HG03442 (cell line): ENCODE measurements at regions not wholly inside any gene's neighbourhood (a gene's known extent, or its start where the extent isn't known, plus 50 kb on each side); places are given as distances from the start of the nearest gene placed in this dataset.

Experiments used
- ATAC-seq: cut with Tn5 transposase; IDR thresholded peaks from one replicate; pipeline ENCODE4 v1.9.1; 2021; ENCODE audit warnings: mild to moderate bottlenecking, moderate library complexity; ENCODE audit not compliant: unreplicated experiment

DNA sequence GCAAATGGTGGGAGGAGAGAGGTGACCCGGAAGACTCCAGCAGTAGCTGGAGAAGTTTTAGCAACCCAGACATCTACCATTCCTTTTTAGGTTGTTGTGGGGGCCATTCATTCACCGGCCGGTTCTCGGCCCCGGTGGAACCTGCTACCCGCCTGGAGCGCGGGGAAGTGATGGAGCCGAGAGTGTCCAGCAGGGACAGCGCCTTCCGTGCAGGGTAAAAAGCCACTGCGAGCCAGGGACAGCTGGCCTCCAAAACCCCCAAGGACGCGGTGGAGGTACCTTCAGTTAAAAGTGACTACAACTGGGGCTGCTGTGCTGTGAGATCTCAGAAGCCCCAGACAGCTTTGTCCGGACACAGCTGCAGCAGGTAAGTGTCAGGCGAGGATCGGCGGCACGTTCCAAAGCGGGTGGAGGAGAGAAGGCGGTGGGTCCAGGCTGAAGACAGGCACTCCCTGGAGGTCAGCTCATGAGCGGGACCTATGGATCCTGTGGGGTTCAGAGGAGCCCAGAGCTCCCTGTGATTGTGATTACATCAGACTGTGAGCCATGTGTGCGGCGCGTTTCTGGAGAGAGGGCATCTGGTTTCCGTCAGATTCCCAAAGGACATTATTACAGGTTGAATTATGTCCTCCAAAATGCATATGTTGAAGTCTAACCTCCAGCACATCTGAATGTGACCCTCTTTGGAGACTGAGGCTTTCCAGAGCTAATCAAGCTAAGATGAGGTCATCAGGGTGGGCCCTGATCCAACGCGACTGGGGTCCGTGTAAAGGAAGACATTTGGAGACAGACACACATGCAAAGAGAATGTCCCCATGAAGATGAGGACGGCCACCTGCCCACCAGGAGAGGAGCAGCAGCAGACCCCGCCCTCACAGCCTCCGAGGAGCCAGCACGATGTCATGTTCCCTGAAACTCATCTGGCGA is 276.3 kb downstream of the EIPR1 start:
- ATAC-seq = no peak

DNA sequence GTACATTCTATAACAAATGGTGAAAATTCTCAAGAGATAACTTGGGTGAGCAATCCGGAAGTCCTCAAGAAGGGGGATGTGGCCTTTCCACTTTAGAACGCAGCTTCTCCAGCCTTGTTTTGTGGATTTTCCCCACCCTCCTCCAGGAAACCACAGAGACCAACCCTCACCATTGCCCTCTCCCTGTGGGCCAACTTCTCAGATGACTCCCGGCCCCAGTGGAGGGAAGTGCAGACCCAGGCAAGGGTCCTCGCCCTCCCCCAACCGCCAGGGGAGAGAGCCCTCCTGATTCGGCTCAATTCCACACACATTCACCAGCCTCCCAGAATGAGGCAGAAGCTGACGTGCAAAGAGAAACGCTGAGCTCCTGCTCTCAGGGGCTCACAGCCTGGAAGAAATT is 277.2 kb downstream of the EIPR1 start:
- no peak for ATAC-seq

DNA sequence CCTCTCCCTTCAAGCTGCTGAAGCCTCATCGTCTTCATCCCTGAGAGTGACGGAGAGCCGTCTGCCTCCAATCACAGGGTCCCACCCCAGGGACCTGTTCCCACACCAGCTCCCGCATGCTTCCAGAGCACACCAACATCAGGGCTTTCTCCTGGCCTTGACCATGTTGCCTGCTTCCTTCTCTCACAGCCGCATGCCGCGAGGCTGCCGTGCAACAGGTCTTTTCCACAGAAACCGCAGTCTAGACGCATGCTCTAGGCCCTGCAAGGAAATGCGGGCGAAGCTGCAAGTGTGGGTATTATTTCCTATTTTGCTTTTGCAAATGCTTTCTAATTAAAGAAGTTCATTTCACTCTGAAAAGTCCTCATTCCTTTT is 277.8 kb downstream of the EIPR1 start:
- ATAC-seq = no peak

DNA sequence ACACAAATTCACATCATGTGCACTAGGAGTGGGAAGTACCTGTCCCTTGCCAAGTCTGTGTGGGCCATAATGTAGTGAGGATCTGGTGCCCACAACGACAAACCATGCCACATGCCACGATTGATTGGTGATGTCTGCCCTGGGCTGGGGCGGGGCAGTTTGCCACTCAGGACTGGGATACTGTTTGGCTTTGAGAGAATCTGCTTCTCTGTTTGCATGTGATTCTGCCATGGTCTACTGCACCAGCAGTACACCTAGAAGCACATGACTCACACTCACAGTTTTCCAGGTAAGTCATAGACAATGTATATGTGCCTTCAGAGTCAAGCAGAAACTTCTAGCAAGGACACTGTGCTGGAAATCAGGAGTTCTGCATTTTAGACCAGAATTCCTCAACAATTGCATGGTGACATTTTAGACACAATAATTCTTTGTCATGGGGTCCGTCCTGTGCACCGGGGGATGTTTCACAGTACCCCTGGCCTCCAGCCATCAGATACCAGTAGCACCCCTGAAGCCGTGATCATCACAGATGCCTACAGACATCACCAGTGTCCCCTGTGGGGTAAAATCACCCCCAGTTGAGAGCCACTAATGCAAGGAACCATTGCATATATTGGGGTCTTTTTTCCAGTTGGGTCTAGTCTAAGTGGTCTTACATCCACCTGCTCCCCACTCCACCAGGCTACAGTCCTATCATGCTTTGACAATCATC is 278.3 kb downstream of the EIPR1 start:
- no peak for ATAC-seq

DNA sequence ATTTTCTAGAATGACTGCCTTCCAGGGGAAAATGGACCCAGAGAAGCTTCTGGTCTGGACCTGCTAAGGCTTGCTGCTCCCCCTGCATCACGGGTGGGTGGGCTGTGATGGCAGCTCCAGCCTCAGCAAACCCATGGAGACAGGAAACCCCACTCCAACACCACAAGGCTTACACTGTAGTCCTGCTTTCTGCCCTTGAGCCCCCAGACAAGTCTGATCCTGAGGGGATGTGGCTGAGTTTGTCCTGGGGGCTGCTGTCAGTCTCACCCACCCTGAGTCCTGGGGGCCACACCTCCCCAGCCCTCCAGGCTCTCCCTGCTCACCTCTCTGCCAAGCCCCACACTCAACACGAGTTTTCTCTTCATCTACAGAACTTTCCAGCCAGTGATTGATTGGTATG is 279.4 kb downstream of the EIPR1 start:
- ATAC-seq = no peak

DNA sequence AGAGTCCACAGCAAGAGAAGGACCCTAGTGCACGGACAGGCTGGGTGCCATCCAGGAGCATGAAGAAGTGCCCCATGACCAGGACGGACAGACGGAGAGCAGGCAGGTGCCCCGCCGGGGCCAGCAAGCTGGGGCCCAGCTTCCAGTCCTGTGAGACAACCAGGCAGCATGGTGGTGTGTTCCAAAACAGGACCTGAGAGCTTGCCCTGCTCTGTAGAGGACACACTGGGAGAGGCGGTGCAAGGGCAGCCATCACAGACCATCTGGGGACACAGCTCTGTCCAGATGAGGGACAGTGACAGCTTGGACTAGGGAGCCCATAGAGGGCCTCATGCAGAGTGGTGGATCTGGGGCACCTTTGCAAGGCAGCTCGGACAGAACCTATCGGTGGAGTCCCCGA is 279.8 kb downstream of the EIPR1 start:
- no peak for ATAC-seq

DNA sequence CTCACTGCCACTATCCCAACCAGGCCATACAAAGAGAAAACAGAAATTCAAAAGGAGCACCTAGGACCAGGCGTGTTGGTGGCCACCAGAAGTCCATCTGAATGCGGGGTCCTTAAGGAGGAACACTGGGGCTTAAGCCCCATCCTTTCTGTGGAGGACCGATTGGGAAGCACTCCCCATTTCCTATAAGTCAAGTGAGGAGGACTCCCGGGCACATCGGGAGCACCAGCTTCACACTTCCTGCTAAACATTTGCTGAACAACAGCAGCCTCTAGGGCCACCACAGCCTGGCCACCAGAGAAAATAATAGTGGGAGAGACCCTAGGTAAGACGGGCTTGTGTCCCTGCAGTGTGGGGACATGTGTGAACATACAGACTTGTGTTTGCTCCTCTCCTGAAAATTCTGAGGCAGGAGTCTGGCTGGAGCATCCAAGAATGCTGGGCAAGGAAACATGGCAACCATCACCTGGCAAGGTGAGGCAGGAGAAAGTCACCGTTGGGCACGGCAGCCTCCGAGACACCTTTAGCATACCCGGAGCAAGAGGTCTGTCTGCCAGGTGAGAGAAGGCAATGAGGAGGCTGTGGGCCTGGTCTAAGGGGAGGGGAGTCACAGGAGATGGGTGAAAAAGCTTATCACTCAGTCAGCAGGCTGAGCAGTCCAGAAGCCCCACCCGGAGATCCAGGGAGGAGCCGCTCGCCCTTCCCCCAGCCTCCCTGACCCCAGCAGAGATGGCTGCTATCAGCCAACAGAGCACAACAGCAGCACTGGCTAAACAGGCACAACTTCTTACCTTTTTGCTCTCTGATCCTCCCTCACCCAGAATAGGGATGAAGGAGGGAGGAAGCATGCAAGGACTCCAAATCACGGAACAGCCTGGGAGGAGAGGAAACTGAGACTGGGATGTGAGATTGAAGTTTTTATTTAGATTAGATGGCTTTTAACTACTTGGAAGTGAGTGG is 282.3 kb downstream of the EIPR1 start:
- no peak for ATAC-seq

DNA sequence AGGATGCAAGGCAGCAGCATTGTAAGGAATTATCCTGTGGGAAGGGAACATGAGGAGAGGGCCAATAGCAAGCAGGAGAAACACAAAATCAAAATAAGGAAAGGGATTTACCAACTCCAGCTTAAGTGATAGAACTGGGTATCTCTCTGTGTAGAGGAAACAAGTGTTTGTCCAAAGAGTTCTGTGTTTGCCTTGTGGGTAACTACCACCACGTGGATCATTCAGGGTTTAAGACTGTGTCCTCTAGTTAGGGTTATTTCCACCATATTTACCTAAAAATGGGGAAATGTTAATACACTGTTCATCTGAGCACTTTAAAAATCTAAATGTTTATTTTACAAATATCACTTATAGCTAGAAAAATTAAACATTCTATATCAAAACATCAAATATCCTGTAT is 283.3 kb downstream of the EIPR1 start:
- no peak for ATAC-seq

DNA sequence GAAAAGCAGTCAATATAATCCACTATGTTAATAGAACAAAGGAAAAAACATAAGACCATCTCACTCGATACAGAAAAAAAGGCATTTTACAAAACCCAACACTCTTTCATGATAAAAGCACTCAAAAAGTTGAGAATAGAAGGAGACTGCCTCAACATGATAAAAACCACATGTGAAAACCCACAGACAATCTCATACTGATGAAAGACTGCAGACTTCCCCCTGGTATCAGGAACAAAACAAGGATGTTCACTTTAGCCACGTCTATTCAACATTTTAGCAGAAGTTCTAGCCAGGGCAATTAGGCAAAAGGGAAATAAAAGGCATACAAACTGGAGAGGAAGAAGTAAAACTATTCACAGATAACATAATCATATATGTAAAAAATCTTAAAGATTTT is 285.9 kb downstream of the EIPR1 start:
- ATAC-seq = no peak

DNA sequence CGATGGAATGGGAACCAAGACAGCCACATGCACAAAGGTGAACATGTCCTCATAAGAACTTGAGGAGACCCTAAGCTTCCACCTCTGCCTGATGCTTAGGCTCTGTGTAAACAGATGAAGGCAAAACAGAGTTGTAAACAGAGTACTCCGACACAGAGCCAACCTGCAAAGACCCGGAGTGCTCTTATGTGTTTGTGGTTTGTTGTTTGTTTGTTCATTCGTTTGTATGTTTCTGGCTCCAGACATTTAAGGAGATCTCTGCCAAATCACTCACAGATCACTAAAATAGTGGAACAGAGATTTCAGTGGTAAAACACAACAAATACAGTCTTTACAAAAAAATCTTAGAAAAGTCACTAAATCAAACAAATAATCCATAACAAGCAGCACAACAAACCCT is 294.9 kb downstream of the EIPR1 start:
- ATAC-seq = no peak

DNA sequence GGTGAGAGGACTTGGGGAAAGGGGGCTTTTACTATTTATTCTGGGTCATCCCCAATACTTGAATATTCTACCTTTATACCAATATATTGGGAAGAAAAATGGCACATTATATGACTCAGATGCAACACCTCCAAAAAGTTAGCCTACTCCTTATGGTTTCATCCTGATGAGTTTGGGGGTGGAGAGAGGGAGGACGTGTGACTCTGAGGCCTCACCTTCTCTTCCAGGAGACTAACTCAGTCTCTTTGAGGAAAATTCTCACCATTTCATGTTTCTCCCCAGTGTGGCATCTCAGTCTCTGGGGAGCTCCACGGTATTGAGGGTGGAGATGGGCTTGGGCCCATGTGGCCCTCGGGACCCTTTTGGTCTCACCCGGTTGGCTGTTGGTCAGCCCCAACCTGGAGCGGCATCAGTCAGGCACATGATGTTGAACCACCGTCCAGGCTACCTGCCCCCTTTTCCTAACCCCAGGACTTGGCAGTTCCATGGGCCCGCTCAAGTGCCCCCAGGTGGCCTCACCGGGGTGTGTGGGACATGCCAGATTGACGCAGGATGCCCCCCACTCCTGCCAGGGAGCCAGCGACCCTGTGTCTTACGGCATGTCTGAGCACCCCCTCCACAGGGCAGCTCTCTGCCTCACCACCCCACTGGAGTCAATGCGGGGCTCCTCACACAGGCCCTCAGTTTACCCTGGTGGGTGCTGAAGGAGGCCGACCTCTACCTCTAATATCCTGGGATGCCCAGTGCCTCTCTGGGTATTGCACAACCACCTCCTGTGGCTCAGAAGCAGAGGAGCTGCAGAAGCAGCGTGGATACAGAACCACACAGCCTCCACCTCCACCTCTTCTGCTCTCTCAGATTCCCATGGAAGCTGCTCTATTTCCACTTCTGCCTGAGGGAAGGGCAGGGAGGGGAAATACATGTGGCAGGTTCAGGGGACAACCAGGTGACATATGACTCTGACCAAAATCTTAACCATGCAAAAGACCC is 297.4 kb downstream of the EIPR1 start:
- ATAC-seq = no peak

DNA sequence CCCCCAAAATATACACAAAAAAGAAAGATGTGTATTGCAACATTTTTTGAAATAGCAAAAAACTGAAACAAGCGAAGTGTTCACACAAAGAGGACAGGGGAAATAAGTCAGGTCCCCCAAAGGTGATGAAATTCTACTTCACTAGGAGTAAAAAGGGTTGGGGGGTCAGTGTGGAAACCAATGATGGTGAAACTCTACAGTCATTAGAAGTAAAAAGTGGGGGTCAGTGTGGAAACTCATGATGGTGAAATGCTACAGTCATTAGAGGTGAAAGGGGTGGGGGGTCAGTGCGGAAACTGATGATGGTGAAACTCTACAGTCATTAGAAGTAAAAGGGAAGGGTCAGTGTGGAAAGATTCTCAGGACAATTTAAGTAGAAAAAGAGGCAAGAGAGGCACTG is 298.2 kb downstream of the EIPR1 start:
- ATAC-seq = no peak

DNA sequence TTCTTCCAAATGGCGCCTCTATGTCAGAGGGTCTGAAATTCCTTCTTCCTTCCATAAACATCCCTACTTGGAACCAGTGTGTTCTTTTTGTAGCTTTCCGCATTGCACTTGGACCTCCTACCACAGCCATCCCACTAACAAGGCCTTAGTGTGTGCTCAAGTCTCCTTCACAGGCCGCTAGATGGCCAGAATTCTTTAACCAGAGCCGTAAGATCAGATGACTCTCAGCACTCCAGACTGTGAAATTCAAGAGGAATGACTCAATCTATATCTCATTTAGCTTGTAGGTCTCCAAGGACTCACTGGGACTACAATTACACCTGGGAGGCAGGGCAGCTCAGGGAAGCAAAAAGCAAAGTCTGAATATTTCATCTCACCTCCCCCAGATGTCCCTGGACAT is 298.9 kb downstream of the EIPR1 start:
- ATAC-seq = no peak

DNA sequence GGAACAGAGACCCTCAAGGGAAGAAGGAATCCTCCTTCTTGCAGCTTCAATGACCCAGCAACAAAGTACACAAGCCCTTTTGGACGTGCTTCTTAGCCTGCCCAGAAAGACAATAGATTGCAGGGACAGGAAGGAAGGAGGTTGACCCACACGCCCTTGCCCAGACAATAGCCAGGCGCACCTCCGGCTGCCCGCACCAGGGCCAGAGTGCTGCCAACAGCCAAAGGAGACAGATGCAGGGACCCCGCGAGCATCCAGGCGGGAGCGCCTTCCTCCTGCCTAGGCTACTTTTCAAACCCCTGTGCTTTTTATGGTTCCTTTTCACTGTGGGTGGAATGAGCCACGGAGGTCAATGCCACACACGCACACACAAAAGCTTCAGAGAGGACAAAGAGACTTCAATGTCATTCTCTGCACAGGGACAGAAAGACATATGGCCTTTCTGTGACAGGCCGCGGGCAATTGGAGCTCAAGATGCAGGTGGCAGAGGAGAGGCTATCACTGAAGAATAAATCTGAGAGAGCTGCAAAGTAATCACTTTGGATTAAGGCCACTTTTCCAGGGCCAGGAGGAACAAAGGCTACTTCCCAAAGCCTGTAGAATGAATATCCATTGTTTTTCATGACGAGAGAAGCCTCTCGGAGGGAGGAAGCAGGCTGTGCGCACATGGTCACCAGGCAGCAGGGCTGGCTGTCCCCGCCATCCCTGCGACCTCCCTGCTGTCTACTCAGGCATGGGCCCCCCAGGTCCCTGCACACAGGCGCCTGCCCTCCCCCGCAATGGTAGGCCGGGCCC is 300.6 kb downstream of the EIPR1 start:
- no peak for ATAC-seq

DNA sequence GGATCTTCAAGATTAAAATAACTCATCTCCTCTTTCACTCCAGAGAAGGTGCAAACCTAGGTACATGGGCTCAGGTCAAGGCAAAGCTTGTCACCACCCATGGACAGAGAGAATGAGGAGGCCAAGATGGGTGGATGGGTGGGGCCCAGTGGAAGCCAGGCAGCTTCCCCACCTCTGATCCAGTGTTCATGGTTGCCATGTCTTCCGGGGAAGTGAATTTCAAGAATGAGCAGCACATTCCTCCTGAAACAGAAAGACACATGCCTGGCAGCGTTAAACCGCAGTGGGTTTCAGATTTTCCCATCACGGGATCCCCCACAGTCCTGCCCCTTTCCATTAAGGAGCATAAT is 301.7 kb downstream of the EIPR1 start:
- no peak for ATAC-seq

DNA sequence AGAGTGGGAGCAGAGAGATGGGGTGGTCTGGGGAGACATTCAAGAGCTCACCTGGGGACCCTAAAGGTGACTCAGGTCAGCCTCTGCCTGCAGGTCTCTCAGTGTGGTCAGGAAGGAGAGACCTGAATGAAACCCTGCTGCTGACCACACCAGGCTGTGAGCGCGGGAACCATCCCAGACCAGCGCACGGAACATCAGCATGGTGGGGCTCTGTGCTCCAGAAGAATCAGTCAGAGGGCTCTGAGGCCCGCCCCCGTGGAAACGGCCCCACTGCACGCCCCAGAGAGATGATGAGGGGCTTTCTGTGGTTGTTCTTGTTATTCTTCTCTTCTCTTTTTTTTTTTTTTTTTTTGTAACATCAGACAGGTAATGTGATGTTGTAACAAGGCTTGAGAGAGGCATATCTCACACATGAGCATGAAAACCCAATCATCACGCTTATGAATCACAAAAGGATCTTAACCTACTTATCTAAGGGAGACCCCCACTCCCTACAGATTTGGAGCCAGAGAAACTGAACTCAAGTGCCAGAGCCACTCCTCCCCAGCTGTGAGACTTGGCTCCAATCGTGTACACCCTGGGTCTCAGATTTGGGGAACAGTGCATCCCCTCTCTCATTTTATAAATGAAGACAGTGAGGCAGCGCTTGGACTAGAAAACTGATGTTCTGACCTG is 302.2 kb downstream of the EIPR1 start:
- no peak for ATAC-seq

DNA sequence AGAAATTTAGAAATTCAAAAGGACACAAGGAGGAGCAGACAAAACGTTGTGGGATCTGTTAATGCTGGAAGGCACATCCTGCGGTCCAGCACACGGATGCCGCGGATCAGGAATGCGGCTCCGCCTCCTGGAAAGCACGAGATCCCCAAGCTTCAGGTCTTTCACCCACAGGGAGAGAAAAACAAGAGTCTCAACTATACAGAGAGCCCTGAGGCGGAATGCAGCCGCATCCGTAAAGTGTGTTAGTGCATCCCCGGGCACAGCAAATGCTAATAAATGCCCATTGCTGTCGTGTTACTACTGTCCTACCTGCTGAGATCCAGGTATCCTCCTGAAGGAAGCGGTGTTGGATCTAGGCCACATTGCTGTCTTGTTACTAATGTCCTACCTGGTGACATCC is 303.9 kb downstream of the EIPR1 start:
- no peak for ATAC-seq

DNA sequence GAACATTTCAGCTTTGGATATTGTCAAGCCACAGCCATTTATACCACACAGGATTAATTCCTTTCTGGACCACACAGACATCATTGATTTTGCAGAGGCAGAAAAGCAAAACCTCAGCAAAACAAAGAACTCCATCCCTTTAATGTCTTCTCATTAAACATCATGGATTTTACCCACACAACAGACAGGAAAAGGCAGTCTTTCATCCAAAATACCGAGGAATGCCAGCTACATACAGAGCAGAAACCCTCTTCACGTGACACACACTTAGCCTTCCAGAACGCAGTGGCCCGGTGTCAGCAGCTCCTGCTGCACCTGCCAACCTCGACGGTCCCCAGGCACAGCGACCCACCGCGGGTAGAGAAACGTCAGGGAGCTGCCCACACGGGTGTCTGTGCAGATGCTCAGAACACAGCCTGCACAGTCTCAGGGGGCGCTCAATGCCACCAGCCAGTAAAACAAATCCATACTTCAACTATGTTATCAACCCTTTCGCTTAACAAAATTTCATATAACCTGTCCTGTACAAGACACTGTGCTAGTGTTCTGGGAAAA is 304.5 kb downstream of the EIPR1 start:
- no peak for ATAC-seq
